AG09309 (cell line): ENCODE measurements at regions not wholly inside any gene's neighbourhood (a gene's known extent, or its start where the extent isn't known, plus 50 kb on each side); places are given as distances from the start of the nearest gene placed in this dataset.

Experiments used
- DNase-seq: peaks from one replicate; pipeline ENCODE4 v3.0.0-alpha.2; 2010; ENCODE audit warnings: low read depth
- H3K4me3 ChIP-seq: 2 replicates; pipeline ENCODE4 v1.5.1; 2011; ENCODE audit warnings: mild to moderate bottlenecking, low read depth, low read length, moderate library complexity; ENCODE audit not compliant: control insufficient read depth
- CTCF ChIP-seq: IDR thresholded peaks from 2 replicates; pipeline ENCODE4 v1.5.1; 2011; ENCODE audit warnings: mild to moderate bottlenecking, low read depth, low read length, inconsistent platforms; ENCODE audit not compliant: insufficient read depth, control insufficient read depth; ENCODE audit errors: missing control alignments

DNA sequence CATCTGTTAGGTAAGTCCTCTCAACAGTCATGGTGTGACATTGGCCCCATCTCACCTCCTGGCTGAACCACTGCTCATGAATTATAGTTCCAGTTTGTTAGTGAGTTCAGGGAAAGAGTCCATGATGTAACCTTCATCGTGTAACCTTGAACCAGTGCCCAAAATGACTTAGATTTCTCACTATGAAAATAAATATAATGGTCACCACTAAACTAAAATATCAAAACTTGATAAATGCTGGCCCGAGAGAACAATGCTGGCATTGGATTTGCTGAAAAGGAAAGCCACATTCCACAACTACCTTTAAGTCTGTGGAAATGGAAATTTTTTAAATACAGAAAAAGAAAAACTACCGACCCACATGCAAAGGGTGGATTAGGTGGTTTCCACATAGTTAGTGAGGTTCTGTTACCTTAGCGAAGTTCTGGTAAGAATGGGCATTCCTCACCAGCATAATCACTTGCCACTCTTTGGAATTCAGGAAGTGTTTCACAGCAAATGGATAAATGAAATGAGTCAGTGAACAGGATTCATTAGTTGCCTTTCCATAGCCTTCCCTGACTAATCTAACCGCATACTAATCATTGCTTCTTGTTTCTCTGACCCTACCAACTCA is 133.9 kb upstream of the CTAGE1 start:
- peak; percentile 88 for DNase-seq
- no peak for TF ChIP-seq CTCF
- H3K4me3 ChIP-seq, result no peak overlapping the region

DNA sequence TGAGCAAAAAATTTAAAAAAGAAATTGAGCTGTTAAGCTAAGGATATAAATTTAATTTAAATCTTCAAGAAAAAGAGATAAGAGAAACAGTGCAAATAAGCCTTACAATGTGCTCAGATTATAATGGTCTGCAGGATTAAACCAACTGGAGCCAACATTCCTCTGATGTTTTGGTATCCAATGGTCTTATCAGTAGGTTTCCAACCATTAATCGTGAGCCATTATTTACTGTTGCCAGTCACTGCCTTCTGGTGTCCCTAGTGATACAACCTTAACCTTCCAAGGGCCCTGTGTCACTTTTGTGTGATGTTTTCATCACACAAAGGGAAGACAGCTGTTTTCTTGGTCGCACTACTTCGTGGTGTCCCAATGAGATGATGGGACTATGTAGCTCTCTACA is 134.5 kb upstream of the CTAGE1 start:
- no peak overlapping the region for H3K4me3 ChIP-seq
- no peak for DNase-seq
- TF ChIP-seq CTCF, result no peak

GRCh38 chr18:22552899-22553460 is 135.3 kb upstream of the CTAGE1 start:
- no peak overlapping the region for H3K4me3 ChIP-seq
- DNase-seq, result no peak
- no peak for TF ChIP-seq CTCF

- H3K4me3 ChIP-seq, result no peak overlapping the region
- no peak for TF ChIP-seq CTCF
- no peak for DNase-seq
Observed at GRCh38 chr18:22556222-22557167, 138.8 kb upstream of the CTAGE1 start.

DNA sequence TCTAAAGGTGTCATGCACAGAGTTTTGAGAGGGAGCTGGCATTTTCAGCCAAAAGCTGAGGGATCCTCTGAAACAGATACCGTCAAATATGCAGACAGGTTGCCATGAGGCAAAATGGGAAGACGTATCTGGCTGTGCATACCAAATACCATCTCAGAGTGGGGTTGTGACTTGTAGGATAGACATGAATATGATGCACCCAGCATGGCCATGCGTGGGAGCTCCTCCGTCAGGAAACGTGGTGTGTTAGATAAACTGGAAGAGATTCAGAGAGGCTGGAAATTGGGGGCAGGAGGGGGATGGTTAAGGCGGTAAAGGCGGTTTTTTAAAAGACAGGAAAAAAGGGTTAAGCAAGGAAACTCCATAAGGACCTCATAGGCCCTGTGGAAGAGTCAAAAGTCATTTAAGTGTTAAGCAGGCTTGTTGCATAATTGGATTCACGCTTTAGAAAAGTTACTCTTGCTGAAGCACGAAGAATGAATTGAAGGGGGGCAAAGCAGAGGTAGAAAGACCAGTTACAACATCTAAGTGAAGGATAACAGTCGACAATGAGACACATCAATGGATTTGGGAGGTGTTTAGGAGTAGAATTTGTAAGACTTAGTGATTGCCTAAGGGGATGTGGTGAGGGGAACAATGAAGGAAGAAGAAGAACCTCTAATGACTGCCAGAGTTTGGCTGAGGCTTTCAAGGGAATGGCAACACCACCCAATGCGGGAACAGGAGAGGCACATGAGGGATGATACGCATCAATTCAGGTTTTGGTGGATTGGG is 139.6 kb upstream of the CTAGE1 start:
- no peak for DNase-seq
- H3K4me3 ChIP-seq, result no peak overlapping the region
- no peak for TF ChIP-seq CTCF

DNA sequence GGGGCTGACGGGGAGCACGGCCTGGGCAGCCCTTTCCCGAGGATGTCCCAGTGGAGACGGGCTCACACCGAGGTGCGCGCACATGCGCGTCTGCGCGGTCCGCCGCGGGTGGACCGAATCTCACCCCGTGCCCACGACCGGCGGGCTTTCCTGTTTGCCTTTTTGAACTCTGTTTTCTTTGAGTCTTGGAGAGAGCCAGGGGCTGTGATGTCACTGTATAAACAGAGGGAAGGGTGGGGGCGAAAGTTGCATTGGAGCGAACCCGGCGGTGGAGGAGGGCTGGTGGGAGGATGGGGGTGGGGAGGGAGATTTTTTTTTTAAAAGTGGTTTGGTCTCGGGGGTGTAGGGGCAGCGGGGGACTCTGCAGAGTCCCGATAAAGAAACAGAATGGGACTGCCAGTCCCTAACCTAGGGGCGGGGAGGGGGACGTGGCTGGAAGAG is 141.2 kb upstream of the CTAGE1 start:
- H3K4me3 ChIP-seq, result peak overlapping the region; percentile 42

More for the DNA sequence above, 141.2 kb upstream of the CTAGE1 start:
- DNase-seq, result no peak
- no peak for TF ChIP-seq CTCF
